SK-N-MC (cell line): ENCODE measurements at regions not wholly inside any gene's neighbourhood (a gene's known extent, or its start where the extent isn't known, plus 50 kb on each side); places are given as distances from the start of the nearest gene placed in this dataset.

Experiments
- DNase-seq: peaks from one replicate; pipeline ENCODE4 v3.0.0-alpha.2; 2011; ENCODE audit warnings: low read depth, low spot score
- H3K27ac ChIP-seq: fragments of 200-600 bp; sonication (generic); 2 replicates; pipeline ENCODE4 v1.5.1; 2016; ENCODE audit warnings: mixed run types
- H3K36me3 ChIP-seq: fragments of 200-600 bp; sonication (generic); 2 replicates; pipeline ENCODE4 v1.6.1; 2017; ENCODE audit warnings: antibody characterized with exemption, low read length, mixed read lengths; ENCODE audit not compliant: insufficient read depth
- H3K4me3 ChIP-seq: fragments of 200-600 bp; sonication (generic); 2 replicates; pipeline ENCODE4 v1.5.1; 2016
- H3K9ac ChIP-seq: fragments of 200-600 bp; sonication (generic); 2 replicates; pipeline ENCODE4 v1.8.0; 2017; ENCODE audit warnings: mixed run types, mixed read lengths; ENCODE audit not compliant: insufficient read length
- H3K9me3 ChIP-seq: fragments of 200-600 bp; sonication (generic); 2 replicates; pipeline ENCODE4 v1.6.1; 2017; ENCODE audit warnings: low read depth, mild to moderate bottlenecking, antibody characterized with exemption, low read length, moderate library complexity, mixed read lengths
- EZH2 ChIP-seq: fragments of 200-600 bp; sonication (generic); IDR thresholded peaks from one replicate; pipeline ENCODE4 v1.6.1; 2017; ENCODE audit warnings: antibody characterized with exemption
- FOXP2 ChIP-seq: optimal IDR thresholded peaks from 2 replicates; pipeline ENCODE3; 2011; ENCODE audit warnings: mild to moderate bottlenecking, moderate library complexity; ENCODE audit not compliant: insufficient read depth; ENCODE audit errors: extremely low read length, control extremely low read depth
- POLR2AphosphoS5 ChIP-seq: IDR thresholded peaks from 2 replicates; pipeline ENCODE4 v1.6.1; 2012; ENCODE audit warnings: mild to moderate bottlenecking, low read depth, low read length, borderline replicate concordance

DNA sequence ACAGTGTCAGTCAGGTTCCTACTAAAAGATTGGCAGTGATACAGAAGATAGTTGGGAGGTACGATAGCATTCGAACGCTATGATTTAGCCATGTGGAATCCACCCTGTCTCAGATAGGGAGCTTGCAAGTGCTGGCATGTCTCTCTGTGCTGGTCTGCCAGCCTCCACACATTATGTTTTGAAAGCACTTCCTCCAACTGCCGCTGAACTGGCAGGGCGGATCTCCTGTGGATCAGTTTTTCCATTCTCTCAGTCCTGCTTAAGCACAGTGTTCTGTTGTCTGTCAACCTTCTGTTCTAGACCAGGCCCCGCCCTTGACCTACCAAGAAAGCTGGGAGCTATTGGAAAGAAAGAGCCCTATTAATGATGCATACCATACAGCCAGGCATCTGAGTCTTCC lies 65.5 kb upstream of the PALMD start:
- H3K9me3 ChIP-seq, result no peaks in the 10 kb centered on the region
- H3K9ac ChIP-seq, result no peak overlapping the region
- no peaks in the 10 kb centered on the region for H3K36me3 ChIP-seq
- TF ChIP-seq EZH2 (no peak), FOXP2 (no peak), POLR2AphosphoS5 (no peak)
- no peak overlapping the region for H3K4me3 ChIP-seq
- DNase-seq, result no peak
- no peak overlapping the region for H3K27ac ChIP-seq

DNA sequence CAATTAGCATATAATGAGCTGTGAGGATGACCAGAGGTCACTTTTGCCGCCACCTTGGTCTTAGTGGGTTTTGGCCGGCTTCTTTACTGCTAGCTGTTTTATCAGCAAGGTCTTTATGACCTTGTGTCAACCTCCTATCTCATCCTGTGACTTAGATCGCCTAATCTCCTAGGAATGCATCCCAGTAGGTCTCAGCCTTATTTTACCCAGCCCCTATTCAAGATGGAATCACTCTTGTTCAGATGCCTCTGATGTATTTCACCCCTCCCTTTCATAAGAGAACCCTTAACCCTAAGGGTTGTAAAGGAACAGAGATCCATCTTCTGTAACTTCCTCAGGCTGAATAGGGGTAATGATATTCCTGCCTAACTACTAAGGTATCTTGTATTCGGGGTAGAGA lies 58.9 kb upstream of the PALMD start:
- Histone ChIP-seq H3K27ac (no peak overlapping the region), H3K9ac (no peak overlapping the region), H3K36me3 (no peaks in the 10 kb centered on the region), H3K4me3 (no peak overlapping the region), H3K9me3 (no peaks in the 10 kb centered on the region)
- no peak for DNase-seq
- no peak for TF ChIP-seq FOXP2
- no peak for TF ChIP-seq POLR2AphosphoS5
- TF ChIP-seq EZH2, result no peak

DNA sequence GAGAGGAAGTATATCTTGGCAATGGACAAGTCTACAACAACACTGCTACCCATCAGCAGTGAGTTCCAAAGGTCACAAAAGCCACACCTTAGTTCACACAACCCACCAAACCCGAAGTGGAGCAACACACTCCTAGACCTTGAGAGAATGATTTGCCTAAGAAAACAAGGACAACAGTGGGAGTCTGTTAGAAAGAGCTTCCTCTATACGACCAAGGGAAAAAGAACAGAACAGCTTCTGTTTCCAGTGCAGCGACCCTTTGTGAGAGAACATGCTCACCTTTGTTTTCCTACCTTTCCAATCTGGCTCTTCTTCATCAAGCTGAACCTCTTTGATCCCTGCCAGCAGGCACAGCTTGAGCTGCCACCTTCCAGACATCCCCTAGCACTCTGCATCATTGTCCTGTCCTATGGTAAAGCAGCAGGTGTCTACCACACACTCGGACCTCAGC lies 56.7 kb upstream of the PALMD start:
- TF ChIP-seq FOXP2 (no peak), EZH2 (no peak), POLR2AphosphoS5 (no peak)
- no peak for DNase-seq
- Histone ChIP-seq H3K9ac (no peak overlapping the region), H3K9me3 (no peaks in the 10 kb centered on the region), H3K4me3 (no peak overlapping the region), H3K36me3 (no peaks in the 10 kb centered on the region), H3K27ac (no peak overlapping the region)

DNA sequence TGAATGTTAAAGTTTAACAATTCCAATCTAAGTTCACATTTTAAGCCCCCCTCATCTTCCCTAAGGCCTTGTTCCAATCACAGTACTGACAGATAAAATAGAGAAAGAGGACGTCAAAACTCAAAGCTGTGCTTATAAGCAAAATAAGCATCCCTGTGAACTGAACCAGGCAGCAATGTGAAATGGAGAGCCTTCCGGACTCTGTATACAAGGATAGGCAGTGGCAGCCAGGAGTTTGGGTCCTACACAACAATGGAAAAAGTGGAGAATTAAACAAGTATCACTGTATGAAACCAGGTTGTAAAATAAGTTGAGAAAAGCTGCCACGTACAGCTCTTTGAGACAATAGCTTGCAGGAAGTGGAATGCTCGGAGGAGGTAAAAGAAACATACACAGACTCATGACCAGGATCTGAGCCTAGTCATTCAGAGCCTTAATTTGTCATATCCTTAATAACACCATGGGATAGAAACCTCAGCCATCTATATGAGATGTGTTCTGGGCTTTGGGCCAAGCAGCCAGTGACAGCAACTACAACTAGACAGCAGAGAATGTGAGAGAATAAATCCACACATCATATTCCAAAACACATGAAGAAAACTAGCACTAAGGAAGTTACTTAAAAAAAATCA lies 55.2 kb upstream of the PALMD start:
- H3K4me3 ChIP-seq, result no peak overlapping the region
- H3K27ac ChIP-seq, result no peak overlapping the region
- no peaks in the 10 kb centered on the region for H3K36me3 ChIP-seq
- no peak for DNase-seq
- TF ChIP-seq EZH2, result no peak
- no peak for TF ChIP-seq FOXP2
- TF ChIP-seq POLR2AphosphoS5, result no peak
- no peaks in the 10 kb centered on the region for H3K9me3 ChIP-seq
- H3K9ac ChIP-seq, result no peak overlapping the region

GRCh38 chr1:99591886-99592285 lies 54.0 kb upstream of the PALMD start:
- Histone ChIP-seq H3K9me3 (no peaks in the 10 kb centered on the region), H3K4me3 (no peak overlapping the region), H3K9ac (no peak overlapping the region), H3K36me3 (no peaks in the 10 kb centered on the region), H3K27ac (no peak overlapping the region)
- no peak for TF ChIP-seq EZH2
- no peak for TF ChIP-seq FOXP2
- TF ChIP-seq POLR2AphosphoS5, result no peak
- no peak for DNase-seq

- DNase-seq, result no peak
Measured at GRCh38 chr1:99594205-99594604, 51.7 kb upstream of the PALMD start.

DNA sequence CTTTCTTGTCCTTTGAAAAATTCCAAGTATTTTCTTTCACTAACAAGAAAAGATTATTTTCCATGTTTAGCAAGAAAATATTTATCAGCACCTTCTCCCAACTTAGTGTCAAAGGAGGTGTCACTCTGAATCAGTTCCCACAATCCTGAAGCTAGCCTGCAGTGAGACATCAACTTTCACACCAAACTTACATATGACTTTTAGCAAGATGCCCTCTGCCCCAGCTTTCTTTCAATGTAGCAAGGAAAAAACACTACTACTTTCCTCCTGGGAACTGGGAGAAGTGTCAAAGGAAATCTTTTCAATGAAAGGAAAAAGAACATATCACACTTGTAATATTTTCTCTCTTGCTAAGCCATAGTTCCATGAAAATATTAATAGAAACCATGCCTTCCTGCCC lies 50.9 kb upstream of the PALMD start:
- no peak overlapping the region for H3K27ac ChIP-seq
- no peak overlapping the region for H3K9ac ChIP-seq
- H3K9me3 ChIP-seq, result no peaks in the 10 kb centered on the region
- no peak for DNase-seq
- H3K4me3 ChIP-seq, result no peak overlapping the region
- no peaks in the 10 kb centered on the region for H3K36me3 ChIP-seq
- TF ChIP-seq EZH2, result no peak
- TF ChIP-seq FOXP2, result no peak
- no peak for TF ChIP-seq POLR2AphosphoS5

More at GRCh38 chr1:99594205-99594604, 51.7 kb upstream of the PALMD start:
- TF ChIP-seq FOXP2 (no peak), EZH2 (no peak), POLR2AphosphoS5 (no peak)
- Histone ChIP-seq H3K36me3 (no peaks in the 10 kb centered on the region), H3K9ac (no peak overlapping the region), H3K4me3 (no peak overlapping the region), H3K9me3 (no peaks in the 10 kb centered on the region), H3K27ac (0 out of 2 replicates have a peak overlapping the region, but pooled peaks have one; percentile 39)

DNA sequence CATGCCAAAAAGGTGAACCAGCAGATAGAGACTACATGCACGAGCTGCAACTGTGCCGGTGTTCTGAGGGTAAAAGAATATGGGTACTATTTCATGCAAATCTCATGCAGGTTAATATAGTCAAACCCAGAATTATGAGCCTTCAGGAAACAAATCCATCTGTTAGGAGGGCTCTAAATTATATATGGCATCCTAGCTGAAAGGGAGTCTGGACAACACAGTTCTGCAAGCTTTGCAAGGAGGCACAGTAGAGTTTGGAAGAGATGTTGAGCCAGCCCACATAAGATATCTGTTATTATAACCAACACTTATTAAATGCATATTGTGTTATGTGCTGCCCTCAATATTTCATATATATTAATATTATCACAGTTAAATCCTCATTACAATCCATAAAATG lies 50.5 kb upstream of the PALMD start:
- Histone ChIP-seq H3K4me3 (no peak overlapping the region), H3K27ac (no peak overlapping the region), H3K36me3 (no peaks in the 10 kb centered on the region), H3K9ac (no peak overlapping the region), H3K9me3 (no peaks in the 10 kb centered on the region)
- no peak for DNase-seq
- TF ChIP-seq FOXP2, result no peak
- no peak for TF ChIP-seq EZH2
- no peak for TF ChIP-seq POLR2AphosphoS5
